Neural cell (in vitro differentiated cells): ENCODE measurements at regions not wholly inside any gene's neighbourhood (a gene's known extent, or its start where the extent isn't known, plus 50 kb on each side); places are given as distances from the start of the nearest gene placed in this dataset.

Experiments used
- H2AFZ ChIP-seq: fragments of 200-600, 300-800 bp; sonication (generic), shearing (Covaris generic); 2 replicates; pipeline ENCODE4 v1.6.0; 2014; ENCODE audit warnings: low read depth, mild to moderate bottlenecking, antibody characterized with exemption, low read length, moderate library complexity
- H3F3A ChIP-seq: fragments of 200-600 bp; shearing (Covaris generic); 2 replicates; pipeline ENCODE4 v1.6.1; 2016; ENCODE audit warnings: mild to moderate bottlenecking, moderate library complexity, mixed read lengths, antibody characterized with exemption, low read length; ENCODE audit not compliant: insufficient read depth, poor library complexity, severe bottlenecking
- H3K27ac ChIP-seq: fragments of 200-600, 300-800 bp; sonication (generic), shearing (Covaris generic); 2 replicates; pipeline ENCODE4 v1.5.1; 2014; ENCODE audit warnings: mild to moderate bottlenecking, low read length, moderate library complexity
- H3K27me3 ChIP-seq: fragments of 300-800, 200-600 bp; sonication (generic), shearing (Covaris generic); 2 replicates; pipeline ENCODE4 v1.6.0; 2014; ENCODE audit warnings: mild to moderate bottlenecking, low read depth, low read length, moderate library complexity; ENCODE audit not compliant: insufficient read depth
- H3K36me3 ChIP-seq: fragments of 300-800, 200-600 bp; sonication (generic), shearing (Covaris generic); 2 replicates; pipeline ENCODE4 v1.5.1; 2014; ENCODE audit warnings: mild to moderate bottlenecking, antibody characterized with exemption, low read length, moderate library complexity; ENCODE audit not compliant: insufficient read depth
- H3K4me2 ChIP-seq: fragments of 300-800, 200-600 bp; sonication (generic), shearing (Covaris generic); 2 replicates; pipeline ENCODE4 v1.6.0; 2014; ENCODE audit warnings: mild to moderate bottlenecking, low read length
- H3K4me3 ChIP-seq: fragments of 300-800, 200-600 bp; sonication (generic), shearing (Covaris generic); 2 replicates; pipeline ENCODE4 v1.5.1; 2014; ENCODE audit warnings: mild to moderate bottlenecking, low read length, moderate library complexity
- H3K79me2 ChIP-seq: fragments of 200-600 bp; shearing (Covaris generic); replicated peaks from 2 replicates; pipeline ENCODE4 v1.6.0; 2014; ENCODE audit warnings: mild to moderate bottlenecking, low read length, moderate library complexity; ENCODE audit not compliant: insufficient read depth
- H3K9ac ChIP-seq: fragments of 300-800, 200-600 bp; sonication (generic), shearing (Covaris generic); 2 replicates; pipeline ENCODE4 v1.6.1; 2016; ENCODE audit warnings: mild to moderate bottlenecking, low read length, mixed read lengths
- H3K9me2 ChIP-seq: fragments of 200-600 bp; shearing (Covaris generic); 2 replicates; pipeline ENCODE4 v1.6.1; 2016; ENCODE audit warnings: mild to moderate bottlenecking, low read length, mixed read lengths; ENCODE audit not compliant: insufficient read depth
- H3K9me3 ChIP-seq: fragments of 200-600, 300-800 bp; sonication (generic), shearing (Covaris generic); 2 replicates; pipeline ENCODE4 v1.6.1; 2016; ENCODE audit warnings: mild to moderate bottlenecking, mixed run types, low read length, moderate library complexity, mixed read lengths
- H4K20me1 ChIP-seq: fragments of 200-600 bp; shearing (Covaris generic); 2 replicates; pipeline ENCODE4 v1.6.1; 2016; ENCODE audit warnings: mild to moderate bottlenecking, mixed run types; ENCODE audit not compliant: insufficient read depth
- CTCF ChIP-seq: fragments of 450-650 bp; IDR thresholded peaks from 2 replicates; pipeline ENCODE4 v1.5.1; 2014; ENCODE audit warnings: antibody characterized with exemption, mild to moderate bottlenecking, moderate library complexity; ENCODE audit not compliant: poor library complexity, severe bottlenecking
- EP300 ChIP-seq: fragments of 450-650 bp; conservative IDR thresholded peaks from 2 replicates; pipeline ENCODE4 v1.6.1; 2014; ENCODE audit warnings: antibody characterized with exemption, mild to moderate bottlenecking, moderate library complexity; ENCODE audit not compliant: poor library complexity, severe bottlenecking
- EZH2 ChIP-seq: fragments of 200-600, 300-800 bp; shearing (Covaris generic), sonication (generic); IDR thresholded peaks from 2 replicates; pipeline ENCODE4 v1.6.1; 2014; ENCODE audit warnings: antibody characterized with exemption, low read length, borderline replicate concordance, mild to moderate bottlenecking; ENCODE audit not compliant: insufficient read depth, poor library complexity, severe bottlenecking
- MXI1 ChIP-seq: fragments of 450-650 bp; conservative IDR thresholded peaks from 2 replicates; pipeline ENCODE4 v1.6.1; 2014; ENCODE audit warnings: antibody characterized with exemption, mild to moderate bottlenecking; ENCODE audit not compliant: poor library complexity, severe bottlenecking
- POLR2AphosphoS5 ChIP-seq: IDR thresholded peaks from 2 replicates; pipeline ENCODE4 v1.6.1; 2012
- RAD21 ChIP-seq: fragments of 450-650 bp; conservative IDR thresholded peaks from 2 replicates; pipeline ENCODE4 v1.6.1; 2014; ENCODE audit warnings: antibody characterized with exemption, mild to moderate bottlenecking, moderate library complexity
- REST ChIP-seq: IDR thresholded peaks from 2 replicates; pipeline ENCODE4 v1.6.1; 2012; ENCODE audit warnings: borderline replicate concordance
- SMC3 ChIP-seq: fragments of 450-650 bp; conservative IDR thresholded peaks from 2 replicates; pipeline ENCODE4 v1.6.1; 2014; ENCODE audit warnings: antibody characterized with exemption, mild to moderate bottlenecking, moderate library complexity; ENCODE audit not compliant: poor library complexity
- TAF1 ChIP-seq: IDR thresholded peaks from 2 replicates; pipeline ENCODE4 v1.6.1; 2012; ENCODE audit warnings: low read depth

- no peaks in the 10 kb centered on the region for H3F3A ChIP-seq
- TF ChIP-seq EP300 = no peak
- TF ChIP-seq MXI1 = no peak
- no peak for TF ChIP-seq REST
- no peak for TF ChIP-seq TAF1
- no peak for TF ChIP-seq SMC3
- no peak for TF ChIP-seq CTCF
- no peak for TF ChIP-seq RAD21
- TF ChIP-seq POLR2AphosphoS5 = no peak
- TF ChIP-seq EZH2 = no peak
- no peaks in the 10 kb centered on the region for H3K36me3 ChIP-seq
- H3K4me2 ChIP-seq = peak overlapping the region; percentile 15
- H3K4me3 ChIP-seq = no peak overlapping the region
- H3K9ac ChIP-seq = peak overlapping the region; percentile 18
- H3K9me3 ChIP-seq = no peaks in the 10 kb centered on the region
- H4K20me1 ChIP-seq = no peaks in the 10 kb centered on the region
- no peaks in the 10 kb centered on the region for H3K27me3 ChIP-seq
- H3K9me2 ChIP-seq = no peaks in the 10 kb centered on the region
- peak overlapping the region; percentile 29 for H2AFZ ChIP-seq
- H3K79me2 ChIP-seq = no peaks in the 10 kb centered on the region
- peak overlapping the region; percentile 81 for H3K27ac ChIP-seq
These were observed 85.6 kb downstream of the PTTG1 start for GRCh38 chr5:160507221-160507721.

- Histone ChIP-seq H3K27ac (no peak overlapping the region), H3K9ac (no peak overlapping the region), H3K4me3 (no peak overlapping the region), H3K79me2 (no peaks in the 10 kb centered on the region), H3K4me2 (no peak overlapping the region), H3K36me3 (no peaks in the 10 kb centered on the region), H2AFZ (no peak overlapping the region), H3K9me2 (no peaks in the 10 kb centered on the region), H3K9me3 (no peaks in the 10 kb centered on the region), H4K20me1 (no peaks in the 10 kb centered on the region), H3K27me3 (no peaks in the 10 kb centered on the region), H3F3A (no peaks in the 10 kb centered on the region)
- TF ChIP-seq SMC3 = peak; percentile 96
- no peak for TF ChIP-seq EZH2
- peak; percentile 99 for TF ChIP-seq RAD21
- TF ChIP-seq POLR2AphosphoS5 = no peak
- peak; percentile 27 for TF ChIP-seq MXI1
- peak; percentile 30 for TF ChIP-seq EP300
- TF ChIP-seq CTCF = peak; percentile 93
- TF ChIP-seq TAF1 = no peak
- no peak for TF ChIP-seq REST
These were observed 87.2 kb downstream of the PTTG1 start for GRCh38 chr5:160508780-160509361.
